Brain microvascular endothelial cell (primary cell): ENCODE measurements at regions not wholly inside any gene's neighbourhood (a gene's known extent, or its start where the extent isn't known, plus 50 kb on each side); places are given as distances from the start of the nearest gene placed in this dataset.

ENCODE experiments used
- DNase-seq: peaks from one replicate; pipeline ENCODE4 v3.0.0-alpha.2; 2020
- H3K27ac ChIP-seq: fragments of 250-450 bp; sonication (Bioruptor Pico); 2 replicates; pipeline ENCODE4 v1.5.1; 2020; ENCODE audit warnings: mild to moderate bottlenecking, moderate library complexity
- H3K27me3 ChIP-seq: fragments of 250-450 bp; sonication (Bioruptor Pico); replicated peaks from 2 replicates; pipeline ENCODE4 v1.5.1; 2020; ENCODE audit warnings: mild to moderate bottlenecking
- H3K36me3 ChIP-seq: fragments of 250-450 bp; sonication (Bioruptor Pico); replicated peaks from 2 replicates; pipeline ENCODE4 v1.5.1; 2020; ENCODE audit warnings: mild to moderate bottlenecking
- H3K4me3 ChIP-seq: 2 replicates; pipeline ENCODE4 v1.5.1; 2011; ENCODE audit warnings: low read depth, mild to moderate bottlenecking, control low read depth, low read length, moderate library complexity
- in situ Hi-C: cut with HindIII; loops from 2 replicates; pipeline ENCODE4 v1.10.0; 2017; ENCODE audit warnings: low sequenced_read_pairs, low pct_ligation_motif_present
- TF ChIP-seq, protein P1 (sequence below): IDR thresholded peaks from 2 replicates; pipeline ENCODE4 v1.5.1; 2011; ENCODE audit warnings: low read depth, mild to moderate bottlenecking, moderate library complexity, low read length, control low read depth, inconsistent platforms; ENCODE audit errors: missing control alignments

DNA sequence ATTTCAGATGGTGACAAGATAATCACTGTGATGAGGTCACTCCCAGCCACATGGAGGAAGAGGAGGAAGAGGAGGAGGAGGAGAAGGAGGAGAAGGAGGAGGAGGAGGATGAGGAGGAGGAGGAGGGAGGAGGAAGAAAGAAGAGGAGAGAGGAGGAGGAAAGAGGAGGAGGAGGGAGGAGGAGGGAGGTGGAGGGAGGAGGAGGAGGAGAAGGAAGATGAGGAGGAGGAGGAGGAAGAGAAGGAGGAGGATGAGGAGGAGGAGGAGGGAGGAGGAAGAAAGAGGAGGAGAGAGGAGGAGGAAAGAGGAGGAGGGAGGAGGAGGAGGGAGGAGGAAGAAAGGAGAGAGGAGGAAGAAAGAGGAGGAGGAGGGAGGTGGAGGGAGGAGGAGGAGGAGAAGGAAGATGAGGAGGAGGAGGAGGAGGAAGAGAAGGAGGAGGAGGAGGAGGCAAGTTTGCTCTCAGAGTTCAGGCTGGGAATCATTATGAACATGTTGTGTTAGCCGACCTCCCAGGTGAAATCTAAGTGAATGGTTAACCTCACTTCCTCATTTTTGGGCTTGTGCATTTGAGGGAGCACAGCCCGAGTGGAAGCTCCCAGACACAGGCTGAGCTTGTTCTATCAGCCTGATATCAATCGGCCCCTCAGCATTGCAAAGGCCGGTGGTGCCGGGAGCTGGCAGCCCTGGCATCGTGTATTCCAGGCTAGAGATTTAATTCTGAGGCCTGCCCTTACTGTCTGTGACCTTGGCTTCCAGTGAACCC is 236.2 kb upstream of the PITRM1 start:
- DNase-seq = no peak
- TF ChIP-seq, protein P1, sequence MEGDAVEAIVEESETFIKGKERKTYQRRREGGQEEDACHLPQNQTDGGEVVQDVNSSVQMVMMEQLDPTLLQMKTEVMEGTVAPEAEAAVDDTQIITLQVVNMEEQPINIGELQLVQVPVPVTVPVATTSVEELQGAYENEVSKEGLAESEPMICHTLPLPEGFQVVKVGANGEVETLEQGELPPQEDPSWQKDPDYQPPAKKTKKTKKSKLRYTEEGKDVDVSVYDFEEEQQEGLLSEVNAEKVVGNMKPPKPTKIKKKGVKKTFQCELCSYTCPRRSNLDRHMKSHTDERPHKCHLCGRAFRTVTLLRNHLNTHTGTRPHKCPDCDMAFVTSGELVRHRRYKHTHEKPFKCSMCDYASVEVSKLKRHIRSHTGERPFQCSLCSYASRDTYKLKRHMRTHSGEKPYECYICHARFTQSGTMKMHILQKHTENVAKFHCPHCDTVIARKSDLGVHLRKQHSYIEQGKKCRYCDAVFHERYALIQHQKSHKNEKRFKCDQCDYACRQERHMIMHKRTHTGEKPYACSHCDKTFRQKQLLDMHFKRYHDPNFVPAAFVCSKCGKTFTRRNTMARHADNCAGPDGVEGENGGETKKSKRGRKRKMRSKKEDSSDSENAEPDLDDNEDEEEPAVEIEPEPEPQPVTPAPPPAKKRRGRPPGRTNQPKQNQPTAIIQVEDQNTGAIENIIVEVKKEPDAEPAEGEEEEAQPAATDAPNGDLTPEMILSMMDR = no peak
- in situ Hi-C loops = no loop called here
- H3K36me3 ChIP-seq = no peaks in the 10 kb centered on the region
- H3K27ac ChIP-seq = no peak overlapping the region
- no peaks in the 10 kb centered on the region for H3K27me3 ChIP-seq
- H3K4me3 ChIP-seq = no peak overlapping the region

DNA sequence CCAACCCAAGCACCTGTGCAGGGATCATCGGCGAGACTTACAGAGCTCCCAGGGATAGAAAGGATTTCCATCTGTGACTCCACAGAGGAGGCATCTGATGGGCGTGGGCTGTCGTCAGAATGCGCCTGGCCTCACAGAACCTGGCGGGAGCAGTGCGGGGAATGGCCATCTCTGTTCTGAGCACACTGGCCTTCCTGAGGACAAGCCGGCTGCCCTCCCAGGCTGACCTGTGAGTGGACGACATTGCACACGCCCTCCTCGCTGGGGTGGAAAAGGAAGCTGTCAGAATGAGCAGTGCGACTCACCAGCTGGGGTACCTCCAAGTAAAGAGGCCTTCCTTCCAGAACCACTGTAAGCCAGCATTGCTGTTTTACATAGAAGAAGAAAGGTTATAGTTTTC is 234.6 kb upstream of the PITRM1 start:
- no peak for DNase-seq

DNA sequence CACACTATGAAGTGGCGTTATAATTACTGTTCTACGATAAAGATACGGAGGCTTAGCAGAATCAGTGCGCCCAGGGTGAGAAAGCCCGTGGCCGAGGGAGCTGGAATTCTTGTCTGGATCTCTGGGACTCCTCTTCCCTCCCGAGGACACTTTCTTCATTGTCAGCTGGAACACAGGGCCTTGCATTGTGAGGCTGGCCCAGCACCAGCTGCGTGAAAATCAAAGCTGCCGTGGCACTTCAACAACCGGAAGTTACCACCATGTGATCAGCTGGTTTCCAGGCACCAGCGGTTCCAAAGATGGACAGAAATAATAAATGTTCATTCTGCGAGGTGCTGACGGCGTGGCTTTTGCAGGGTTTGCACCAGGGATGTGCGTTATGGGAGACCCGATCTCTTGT is 234.0 kb upstream of the PITRM1 start:
- no peak overlapping the region for H3K27ac ChIP-seq
- TF ChIP-seq, protein P1 = no peak
- DNase-seq = no peak
- H3K4me3 ChIP-seq = no peak overlapping the region
- no peaks in the 10 kb centered on the region for H3K36me3 ChIP-seq
- in situ Hi-C loops = no loop called here
- no peaks in the 10 kb centered on the region for H3K27me3 ChIP-seq

More for the DNA sequence above, 234.6 kb upstream of the PITRM1 start:
- TF ChIP-seq, protein P1 = no peak
- in situ Hi-C loops = no loop called here
- no peak overlapping the region for H3K27ac ChIP-seq
- H3K27me3 ChIP-seq = no peaks in the 10 kb centered on the region
- H3K36me3 ChIP-seq = no peaks in the 10 kb centered on the region
- no peak overlapping the region for H3K4me3 ChIP-seq

DNA sequence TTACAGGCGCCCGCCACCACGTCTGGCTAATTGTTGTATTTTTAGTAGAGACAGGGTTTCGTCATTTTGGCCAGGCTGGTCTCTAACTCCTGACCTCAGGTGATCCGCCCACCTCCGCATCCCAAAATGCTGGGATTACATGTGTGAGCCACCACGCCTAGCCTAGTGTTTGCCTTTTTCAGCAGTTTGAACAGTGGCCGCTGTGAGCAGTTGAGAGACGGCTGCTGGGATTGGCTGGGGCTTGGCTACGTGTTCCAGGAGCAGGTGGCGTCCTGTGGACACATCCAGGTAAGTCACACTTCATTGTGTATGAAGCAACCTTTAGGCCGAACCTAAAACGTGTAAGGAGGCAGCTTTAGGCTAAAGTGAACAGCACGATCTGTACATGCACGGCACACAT is 231.8 kb upstream of the PITRM1 start:
- Histone ChIP-seq H3K4me3 (no peak overlapping the region), H3K27ac (no peak overlapping the region), H3K36me3 (no peaks in the 10 kb centered on the region), H3K27me3 (no peaks in the 10 kb centered on the region)
- TF ChIP-seq, protein P1 = no peak
- no peak for DNase-seq
- in situ Hi-C loops = no loop called here

DNA sequence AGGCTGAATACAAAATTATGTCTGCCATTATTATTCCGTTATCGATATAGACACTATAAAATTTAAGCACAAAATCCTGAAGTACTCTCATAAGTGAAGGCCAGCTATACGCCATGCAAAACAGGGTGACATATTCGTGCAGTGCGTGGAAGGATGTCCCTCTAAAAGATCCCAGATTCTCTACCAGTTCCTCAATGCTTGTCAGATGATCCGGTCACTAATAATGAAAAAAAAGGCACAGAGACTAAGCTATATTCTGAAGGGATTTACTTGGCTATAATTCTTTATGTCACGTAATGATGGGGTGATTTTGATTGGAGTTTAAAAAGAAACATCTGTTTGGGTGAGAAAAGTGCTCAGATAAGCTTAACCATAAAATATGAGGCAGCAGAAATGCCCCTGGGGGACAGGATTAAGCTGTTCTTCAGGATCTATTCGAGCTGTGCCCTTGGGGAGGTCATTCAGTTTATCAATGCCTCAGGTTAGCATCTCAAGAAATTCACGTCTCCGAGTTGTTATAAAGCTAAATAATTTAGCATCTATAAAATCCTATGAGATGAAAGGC is 229.7 kb upstream of the PITRM1 start:
- Histone ChIP-seq H3K4me3 (no peak overlapping the region), H3K27me3 (no peaks in the 10 kb centered on the region), H3K27ac (no peak overlapping the region), H3K36me3 (no peaks in the 10 kb centered on the region)
- in situ Hi-C loops = no loop called here
- TF ChIP-seq, protein P1 = no peak
- no peak for DNase-seq

DNA sequence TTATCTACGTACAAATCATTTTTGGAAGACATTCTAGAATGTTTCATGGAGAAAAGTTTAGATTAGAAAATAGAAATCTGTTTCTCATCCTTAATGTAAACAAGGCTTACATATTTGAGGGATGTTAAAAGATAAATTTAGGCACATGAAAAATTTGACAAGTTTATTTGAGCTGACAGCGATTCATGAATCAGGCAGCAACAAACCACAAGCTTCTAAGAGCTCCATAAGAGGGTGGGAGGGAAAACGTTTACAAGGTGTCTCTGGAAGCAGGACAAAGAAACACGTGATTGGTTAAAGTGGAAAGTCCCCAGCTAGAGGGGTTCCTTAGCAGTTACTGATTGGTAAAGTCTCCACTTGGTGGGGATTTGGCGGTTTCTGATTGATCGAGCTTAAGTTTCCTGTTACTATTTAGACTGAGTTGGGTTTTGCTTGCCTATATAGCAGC is 228.9 kb upstream of the PITRM1 start:
- H3K27me3 ChIP-seq = no peaks in the 10 kb centered on the region
- peak; percentile 75 for DNase-seq
- no peak overlapping the region for H3K4me3 ChIP-seq
- H3K27ac ChIP-seq = no peak overlapping the region
- no peaks in the 10 kb centered on the region for H3K36me3 ChIP-seq
- TF ChIP-seq, protein P1 = no peak
- in situ Hi-C loops = no loop called here
